Activated CD4-positive, alpha-beta T cell treated with anti-CD3 and anti-CD28 coated beads, Interleukin-2, amount 10 ng/mL, durations not matched to agents 7 days and 5 days (primary cell): ENCODE measurements at regions not wholly inside any gene's neighbourhood (a gene's known extent, or its start where the extent isn't known, plus 50 kb on each side); places are given as distances from the start of the nearest gene placed in this dataset.
"Not testable (repeated sequence)": the region's sequence is repeated elsewhere in the genome, so short reads cannot be mapped to it uniquely, and the experiment has no call there.

Experiments
- CTCF ChIA-PET: fragments of 350-600 bp; sonication (Branson Sonifier 250); formaldehyde crosslinking; loops from one replicate; lab custom pipeline; 2021; ENCODE audit warnings: antibody characterized with exemption; lab: Charles Lee
- POLR2A ChIA-PET: fragments of 350-600 bp; sonication (Branson Sonifier 250); formaldehyde crosslinking; loops from one replicate; lab custom pipeline; 2021; ENCODE audit warnings: antibody characterized with exemption; lab: Charles Lee
- DNase-seq: peaks from one replicate; pipeline ENCODE4 v3.0.0-alpha.2; 2020
- H3K27ac Mint-ChIP-seq: one replicate; pipeline ENCODE4 v1.8.0; 2021; ENCODE audit warnings: mild to moderate bottlenecking, moderate library complexity, mixed read lengths
- H3K27me3 Mint-ChIP-seq: one replicate; pipeline ENCODE4 v1.8.0; 2021; ENCODE audit warnings: mixed read lengths
- H3K36me3 Mint-ChIP-seq: one replicate; pipeline ENCODE4 v1.8.0; 2021; ENCODE audit warnings: low read depth, mixed read lengths
- H3K4me1 Mint-ChIP-seq: one replicate; pipeline ENCODE4 v1.8.0; 2021; ENCODE audit warnings: mixed read lengths
- H3K4me3 Mint-ChIP-seq: one replicate; pipeline ENCODE4 v1.8.0; 2021; ENCODE audit warnings: mild to moderate bottlenecking, moderate library complexity, mixed read lengths
- H3K9me3 Mint-ChIP-seq: one replicate; pipeline ENCODE4 v1.8.0; 2021; ENCODE audit warnings: mixed read lengths

DNA sequence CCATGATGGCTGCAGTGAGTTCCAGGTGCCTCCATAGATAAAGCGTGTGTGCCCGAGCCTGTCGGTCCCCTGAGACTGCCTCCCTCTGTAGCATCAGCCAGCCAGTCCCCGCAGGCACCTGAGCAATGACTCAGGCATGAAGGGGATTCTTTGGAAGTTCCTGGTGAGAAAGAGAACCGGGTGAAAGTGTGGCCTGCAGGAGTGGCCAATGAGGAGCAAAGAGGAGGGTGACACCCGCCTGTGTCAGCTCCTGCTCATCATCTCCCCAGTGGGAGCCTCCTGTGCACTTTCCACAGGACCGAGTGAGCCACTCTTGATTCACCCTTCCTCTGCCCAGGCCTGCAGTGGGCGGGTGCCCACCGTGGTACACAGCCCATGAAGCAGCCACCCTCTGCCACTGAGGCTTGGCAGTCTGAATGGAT, 71.2 kb upstream of the PTPN1 start:
- H3K4me3 Mint-ChIP-seq, result no peak overlapping the region
- ChIA-PET CTCF (no interaction called here), POLR2A (no interaction called here)
- H3K9me3 Mint-ChIP-seq, result no peaks in the 10 kb centered on the region
- H3K27me3 Mint-ChIP-seq, result no peaks in the 10 kb centered on the region
- H3K27ac Mint-ChIP-seq, result no peak overlapping the region
- peaks cover 17% of the 10 kb centered on the region for H3K4me1 Mint-ChIP-seq
- DNase-seq, result no peak
- no peaks in the 10 kb centered on the region for H3K36me3 Mint-ChIP-seq

DNA sequence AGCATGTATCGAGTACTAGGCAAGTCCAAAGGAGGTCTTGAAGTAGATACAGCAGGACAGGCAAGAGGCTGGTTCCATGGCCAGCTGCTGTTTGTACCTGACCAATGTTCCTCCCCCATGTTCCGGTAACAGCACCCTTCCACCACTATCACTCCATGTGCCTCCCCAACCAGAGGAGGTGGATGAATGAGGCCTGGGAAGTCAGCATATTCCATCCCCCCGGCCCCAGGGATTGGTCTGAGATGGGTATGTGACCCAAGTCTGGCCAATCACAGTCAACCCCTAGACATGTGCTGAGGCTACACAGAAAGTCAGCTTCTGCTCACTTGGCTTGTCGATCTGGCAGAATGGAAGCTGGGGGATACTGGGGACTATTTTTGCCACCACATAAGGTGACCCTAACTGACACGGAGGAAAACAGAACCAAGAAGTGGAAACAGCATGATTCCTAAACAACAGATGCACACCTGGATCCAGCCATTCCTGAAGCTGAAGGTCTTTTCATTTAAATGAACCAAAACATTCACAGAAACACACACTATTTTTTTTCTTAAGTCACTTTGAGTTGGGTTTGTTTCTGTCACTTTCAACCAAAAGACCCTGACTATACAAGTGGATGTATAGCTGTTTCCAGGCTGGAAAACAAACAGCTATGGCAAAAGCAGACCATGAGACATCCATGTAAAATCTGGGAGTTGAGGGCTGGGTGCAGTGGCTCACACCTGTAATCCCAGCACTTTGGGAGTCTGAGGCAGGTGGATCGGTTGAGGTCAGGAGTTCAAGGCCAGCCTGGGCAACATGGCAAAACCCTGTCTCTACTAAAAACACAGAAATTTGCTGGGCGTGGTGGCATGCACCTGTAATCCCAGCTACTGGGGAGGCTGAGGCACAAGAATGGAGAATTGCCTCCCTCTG, 70.4 kb upstream of the PTPN1 start:
- H3K9me3 Mint-ChIP-seq, result no peaks in the 10 kb centered on the region
- CTCF ChIA-PET, result interaction anchor here (1.1 kb wide), 1 partner anchor 153 kb away, joined by 3 read pairs; no protein-coding TSS in a partner anchor
- H3K4me1 Mint-ChIP-seq, result peaks cover 17% of the 10 kb centered on the region
- H3K27me3 Mint-ChIP-seq, result no peaks in the 10 kb centered on the region
- POLR2A ChIA-PET, result no interaction called here
- no peak for DNase-seq
- H3K27ac Mint-ChIP-seq, result no peak overlapping the region
- H3K4me3 Mint-ChIP-seq, result no peak overlapping the region
- no peaks in the 10 kb centered on the region for H3K36me3 Mint-ChIP-seq

DNA sequence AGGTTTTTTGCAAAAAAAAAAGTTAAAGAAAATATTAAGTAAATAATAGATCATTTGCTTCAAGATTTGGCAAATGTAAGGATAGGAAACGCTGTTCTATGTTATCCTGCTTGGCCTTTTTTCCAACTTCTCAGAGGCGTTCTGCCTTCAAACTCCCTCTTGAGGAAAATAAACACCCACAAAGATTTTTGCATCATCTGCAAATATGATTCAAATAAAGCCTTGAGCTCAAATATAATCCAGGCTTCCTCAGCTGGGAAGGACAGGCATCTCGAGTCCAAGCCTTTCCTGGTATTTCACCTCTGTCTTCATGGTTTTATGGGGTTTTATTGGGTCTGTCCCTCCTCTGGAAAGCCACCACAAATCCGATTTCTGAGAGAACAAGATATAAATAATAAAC, 67.7 kb upstream of the PTPN1 start:
- CTCF ChIA-PET, result interaction anchor here (1.4 kb wide), 1 partner anchor 14 kb away, joined by 3 read pairs; no protein-coding TSS in a partner anchor
- H3K4me1 Mint-ChIP-seq, result peaks cover 22% of the 10 kb centered on the region

GRCh38 chr20:50445354-50446151, 64.6 kb upstream of the PTPN1 start:
- Mint-ChIP-seq H3K27ac (no peak overlapping the region), H3K27me3 (no peaks in the 10 kb centered on the region), H3K4me3 (no peak overlapping the region), H3K4me1 (peaks cover 27% of the 10 kb centered on the region), H3K36me3 (no peaks in the 10 kb centered on the region), H3K9me3 (no peaks in the 10 kb centered on the region)
- POLR2A ChIA-PET, result no interaction called here
- CTCF ChIA-PET, result no interaction called here
- no peak for DNase-seq

More for the DNA sequence above, 67.7 kb upstream of the PTPN1 start:
- DNase-seq, result no peak
- Mint-ChIP-seq H3K4me3 (no peak overlapping the region), H3K27ac (no peak overlapping the region), H3K27me3 (no peaks in the 10 kb centered on the region), H3K36me3 (no peaks in the 10 kb centered on the region), H3K9me3 (no peaks in the 10 kb centered on the region)
- POLR2A ChIA-PET, result no interaction called here

- Mint-ChIP-seq H3K27ac (no peak overlapping the region), H3K27me3 (peaks cover 2% of the 10 kb centered on the region), H3K4me1 (peaks cover 27% of the 10 kb centered on the region), H3K9me3 (no peaks in the 10 kb centered on the region), H3K4me3 (no peak overlapping the region), H3K36me3 (no peaks in the 10 kb centered on the region)
- CTCF ChIA-PET, result no interaction called here
- no peak for DNase-seq
- POLR2A ChIA-PET, result no interaction called here
These were observed 63.7 kb upstream of the PTPN1 start for GRCh38 chr20:50446351-50447101.

GRCh38 chr20:50447102-50447804, 62.9 kb upstream of the PTPN1 start:
- ChIA-PET CTCF (no interaction called here), POLR2A (no interaction called here)
- Mint-ChIP-seq H3K4me1 (peaks cover 33% of the 10 kb centered on the region), H3K4me3 (no peak overlapping the region), H3K9me3 (no peaks in the 10 kb centered on the region), H3K36me3 (no peaks in the 10 kb centered on the region), H3K27me3 (peaks cover 4% of the 10 kb centered on the region), H3K27ac (no peak overlapping the region)
- no peak for DNase-seq

GRCh38 chr20:50447817-50448216, 62.4 kb upstream of the PTPN1 start:
- peaks cover 4% of the 10 kb centered on the region for H3K27me3 Mint-ChIP-seq
- ChIA-PET CTCF (no interaction called here), POLR2A (no interaction called here)
- H3K27ac Mint-ChIP-seq, result no peak overlapping the region
- no peak overlapping the region for H3K4me3 Mint-ChIP-seq
- H3K4me1 Mint-ChIP-seq, result peaks cover 33% of the 10 kb centered on the region
- no peaks in the 10 kb centered on the region for H3K9me3 Mint-ChIP-seq
- DNase-seq, result no peak
- H3K36me3 Mint-ChIP-seq, result no peaks in the 10 kb centered on the region

- H3K36me3 Mint-ChIP-seq, H3K9me3 Mint-ChIP-seq, DNase-seq, CTCF ChIA-PET, H3K4me3 Mint-ChIP-seq, H3K27me3 Mint-ChIP-seq, POLR2A ChIA-PET: not testable (repeated sequence)
- Mint-ChIP-seq H3K4me1 (peaks cover 37% of the 10 kb centered on the region), H3K27ac (peak overlapping the region; percentile 75)
These were observed 61.4 kb upstream of the PTPN1 start for GRCh38 chr20:50448625-50449403.

GRCh38 chr20:50449738-50450492, 60.3 kb upstream of the PTPN1 start:
- Mint-ChIP-seq H3K9me3 (no peaks in the 10 kb centered on the region), H3K36me3 (no peaks in the 10 kb centered on the region), H3K4me1 (peaks cover 38% of the 10 kb centered on the region), H3K27ac (no peak overlapping the region), H3K27me3 (peaks cover 9% of the 10 kb centered on the region), H3K4me3 (no peak overlapping the region)
- no peak for DNase-seq
- ChIA-PET POLR2A (interaction anchor here (0.5 kb wide), 1 partner anchor 64 kb away, joined by 6 read pairs; no protein-coding TSS in a partner anchor), CTCF (interaction anchor here (0.9 to 1.5 kb wide), 4 partner anchors 28 to 265 kb away, joined by 3 to 6 read pairs (median 3); no protein-coding TSS in a partner anchor)

GRCh38 chr20:50450493-50450826, 59.7 kb upstream of the PTPN1 start:
- Mint-ChIP-seq H3K4me1 (peaks cover 35% of the 10 kb centered on the region), H3K27me3 (peaks cover 9% of the 10 kb centered on the region), H3K9me3 (no peaks in the 10 kb centered on the region), H3K27ac (no peak overlapping the region), H3K36me3 (no peaks in the 10 kb centered on the region), H3K4me3 (no peak overlapping the region)
- ChIA-PET POLR2A (interaction anchor here (0.5 kb wide), 1 partner anchor 64 kb away, joined by 6 read pairs; no protein-coding TSS in a partner anchor), CTCF (interaction anchor here (0.6 to 1.5 kb wide), 6 partner anchors 20 to 265 kb away, joined by 3 to 6 read pairs (median 3); no protein-coding TSS in a partner anchor)
- no peak for DNase-seq
